Gastroesophageal sphincter (tissue), 3 donors: ENCODE measurements at regions not wholly inside any gene's neighbourhood (a gene's known extent, or its start where the extent isn't known, plus 50 kb on each side); places are given as distances from the start of the nearest gene placed in this dataset.

Experiments used
- CTCF ChIP-seq, 4 experiments: fragments of 200-600 bp in 2 of 4; fragments of 450-650 bp in 2 of 4; sonication (generic) in 1 of 4; IDR thresholded peaks; one replicate each; pipeline ENCODE4 v1.5.1; 2017 to 2019; ENCODE audit warnings: antibody characterized with exemption in 4 of 4, mild to moderate bottlenecking in 2 of 4, moderate library complexity in 2 of 4
- POLR2A ChIP-seq, 2 donors: fragments of 450-650 bp; IDR thresholded peaks; one replicate each; pipeline ENCODE4 v1.6.1; 2017; ENCODE audit warnings: antibody characterized with exemption in 2 of 2, mild to moderate bottlenecking in 2 of 2, moderate library complexity in 1 of 2

DNA sequence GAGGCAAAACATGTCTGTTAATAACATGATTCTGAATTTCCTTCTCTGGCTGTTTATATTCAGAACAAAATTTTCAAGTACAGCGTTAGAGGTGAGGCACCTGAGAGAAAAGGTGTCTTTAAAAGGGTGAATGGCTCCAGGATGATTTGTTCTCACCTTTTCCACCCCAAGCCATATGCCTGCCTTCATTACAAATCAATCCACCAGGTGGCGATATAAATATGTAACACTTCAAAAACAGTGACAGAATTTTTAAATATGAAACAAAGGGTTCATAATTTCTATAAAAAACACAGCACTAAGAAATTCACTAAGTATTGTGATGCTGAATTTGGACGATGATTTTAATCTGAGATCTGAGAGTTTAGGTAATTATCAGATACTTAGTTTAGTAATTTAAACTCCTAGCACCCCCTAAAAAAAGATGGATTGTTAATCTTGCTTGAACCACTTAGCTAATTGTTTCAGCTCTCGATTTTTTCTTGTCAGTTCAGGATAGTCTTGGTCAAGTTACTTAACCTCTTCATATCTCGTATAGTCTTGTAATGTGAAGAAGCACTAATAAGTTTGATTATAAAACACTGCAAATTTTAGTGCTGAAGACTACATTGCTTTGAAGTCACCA, 528.8 kb downstream of the CPS1 start:
- TF ChIP-seq POLR2A (IDR thresholded peaks at IDR 0.05) (no peak), CTCF (IDR thresholded peaks at IDR 0.05) (peak in 3 of 4 experiments; percentile 11 to 43 (median 19))
